HG03469 (cell line): ENCODE measurements at regions not wholly inside any gene's neighbourhood (a gene's known extent, or its start where the extent isn't known, plus 50 kb on each side); places are given as distances from the start of the nearest gene placed in this dataset.

Source experiments
- ATAC-seq: cut with Tn5 transposase; IDR thresholded peaks from one replicate; pipeline ENCODE4 v1.9.1; 2021; ENCODE audit warnings: mild to moderate bottlenecking, moderate library complexity, moderate number of reproducible peaks; ENCODE audit not compliant: unreplicated experiment

DNA sequence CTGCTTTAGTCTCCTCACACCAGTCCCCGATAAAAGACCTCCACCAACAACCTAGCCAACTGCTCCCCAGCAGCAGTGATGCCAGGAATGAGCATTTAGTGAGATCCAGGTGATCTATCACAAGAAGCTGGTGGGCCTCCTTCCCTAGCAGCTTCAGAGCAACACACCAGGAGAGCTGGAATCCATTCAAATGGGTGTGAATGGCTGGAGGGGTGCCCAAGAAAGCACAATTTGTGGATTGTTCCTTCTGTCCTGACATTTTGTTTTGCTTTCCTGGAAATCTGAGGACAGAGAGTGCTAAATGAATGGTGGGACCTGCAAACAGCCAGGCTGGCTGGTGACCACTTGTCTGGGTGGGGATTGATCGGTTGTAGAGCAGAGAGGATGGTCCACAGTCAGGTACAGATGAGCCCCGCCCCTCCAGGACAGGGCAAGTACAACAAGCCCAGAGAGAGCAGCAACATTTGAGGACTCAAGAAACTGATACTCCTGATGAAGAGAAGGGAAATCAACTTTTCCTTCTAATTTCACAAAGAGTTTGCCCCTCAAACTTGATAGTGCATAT lies 316.8 kb downstream of the VPS13C start:
- no peak for ATAC-seq

DNA sequence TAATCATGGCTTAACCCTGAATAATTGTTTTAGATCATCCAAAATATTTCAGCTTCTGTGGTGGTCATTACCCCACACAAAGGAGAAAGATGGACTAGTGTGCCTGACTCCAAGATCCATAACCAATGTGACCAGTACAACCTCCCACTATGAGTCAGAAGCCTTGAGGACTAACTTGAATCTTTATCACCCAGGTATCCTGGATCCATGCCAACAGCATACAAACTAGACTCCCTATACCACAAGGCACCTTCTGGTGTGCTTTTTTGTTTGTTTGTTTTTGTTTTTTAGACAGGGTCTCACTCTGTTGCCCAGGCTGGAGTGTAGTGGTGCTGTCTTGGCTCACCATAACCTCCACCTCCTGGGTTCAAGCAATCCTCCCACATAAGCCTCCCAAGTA lies 317.7 kb downstream of the VPS13C start:
- ATAC-seq: no peak

DNA sequence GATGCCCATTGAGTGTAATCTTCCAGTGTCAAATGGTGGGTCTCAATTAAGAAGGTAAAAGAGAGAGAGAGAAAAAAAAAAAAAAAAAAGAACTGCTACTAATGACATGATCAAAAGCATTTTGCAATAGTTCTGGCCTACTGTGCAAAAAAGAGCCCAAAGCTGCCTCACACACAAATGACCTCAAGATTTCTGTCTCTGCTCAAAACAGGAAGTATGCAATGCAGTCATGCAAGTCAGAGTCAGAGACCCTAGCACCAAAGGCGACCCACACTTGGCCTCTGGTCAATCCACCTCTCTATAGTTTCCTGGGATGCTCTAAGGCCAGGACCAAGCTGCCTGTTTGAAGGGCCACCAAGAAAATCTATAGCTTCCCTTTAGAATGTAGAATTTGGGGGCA lies 323.5 kb downstream of the VPS13C start:
- no peak for ATAC-seq

DNA sequence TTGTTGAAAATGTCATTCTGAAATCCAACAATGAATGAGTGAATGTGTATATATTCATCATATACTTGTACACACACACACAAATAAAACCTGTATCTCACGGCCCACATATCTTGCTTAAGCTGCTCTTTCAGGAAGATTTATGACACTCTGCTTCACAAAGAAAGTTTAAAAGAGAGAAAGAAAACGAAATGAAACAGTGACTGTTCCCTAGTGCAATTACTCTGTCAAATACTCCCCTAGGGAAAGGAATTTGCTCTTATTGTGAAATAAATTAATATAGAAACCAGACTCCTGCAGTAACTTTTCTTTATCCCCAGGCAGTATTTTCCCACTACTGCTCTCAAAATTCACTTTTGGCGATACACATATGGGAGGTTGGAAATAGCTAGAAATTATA lies 329.1 kb downstream of the VPS13C start:
- no peak for ATAC-seq

DNA sequence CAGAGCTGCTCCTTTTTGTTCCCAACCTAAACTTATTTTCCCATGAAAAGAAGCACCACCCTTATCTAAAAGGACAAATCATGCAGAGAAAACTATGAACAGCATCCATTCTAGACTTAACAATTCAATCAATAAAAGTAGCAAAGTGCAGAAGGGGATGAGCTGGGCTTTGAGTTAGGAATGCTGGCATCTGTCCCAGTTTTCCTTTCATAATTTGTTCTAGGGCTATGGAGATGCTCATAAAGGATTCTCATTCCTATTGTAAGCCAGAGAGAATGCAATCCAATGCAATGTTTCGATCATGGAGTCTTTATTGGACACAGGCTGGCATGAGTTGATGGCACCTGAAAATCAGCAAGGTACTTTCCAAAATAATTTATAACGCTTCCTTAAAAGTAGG lies 330.6 kb downstream of the VPS13C start:
- no peak for ATAC-seq

DNA sequence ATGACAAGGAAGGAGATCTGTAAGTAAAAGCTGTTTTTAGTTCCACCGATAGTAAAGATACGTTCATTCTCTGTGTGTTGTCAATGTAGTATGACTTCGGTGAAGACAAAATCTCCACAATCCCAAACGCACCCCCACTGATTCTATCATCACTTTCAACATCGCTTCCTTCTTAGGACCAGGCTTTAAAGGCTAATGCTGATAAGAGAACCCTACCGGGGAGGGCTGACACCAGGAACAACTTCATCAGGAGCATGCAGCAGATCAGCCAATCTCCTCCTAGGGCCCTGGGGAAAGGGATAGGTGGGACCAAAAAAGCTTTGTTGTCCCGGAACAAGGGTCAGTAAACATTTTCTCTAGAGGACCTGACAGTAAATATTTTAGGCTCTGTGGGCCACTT lies 334.1 kb downstream of the VPS13C start:
- no peak for ATAC-seq

DNA sequence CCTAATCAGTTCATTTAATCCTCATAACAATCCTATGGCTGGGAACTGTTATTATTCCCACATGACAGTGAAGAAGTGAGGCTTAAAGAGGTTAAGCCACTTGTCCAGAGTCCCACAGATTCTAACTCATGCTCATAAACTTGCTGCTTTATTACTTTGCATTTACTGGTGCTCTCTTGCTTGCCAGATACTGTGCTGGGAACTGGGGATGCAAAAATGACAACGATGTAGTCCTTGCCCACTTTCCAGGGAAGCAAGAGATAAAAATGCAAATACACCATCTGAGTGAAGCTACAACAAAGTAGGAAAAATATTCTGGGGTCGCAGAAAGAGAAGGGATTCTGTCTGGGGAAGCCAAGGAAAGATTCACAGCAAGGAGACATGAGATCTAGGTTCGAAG lies 335.0 kb downstream of the VPS13C start:
- ATAC-seq: no peak

DNA sequence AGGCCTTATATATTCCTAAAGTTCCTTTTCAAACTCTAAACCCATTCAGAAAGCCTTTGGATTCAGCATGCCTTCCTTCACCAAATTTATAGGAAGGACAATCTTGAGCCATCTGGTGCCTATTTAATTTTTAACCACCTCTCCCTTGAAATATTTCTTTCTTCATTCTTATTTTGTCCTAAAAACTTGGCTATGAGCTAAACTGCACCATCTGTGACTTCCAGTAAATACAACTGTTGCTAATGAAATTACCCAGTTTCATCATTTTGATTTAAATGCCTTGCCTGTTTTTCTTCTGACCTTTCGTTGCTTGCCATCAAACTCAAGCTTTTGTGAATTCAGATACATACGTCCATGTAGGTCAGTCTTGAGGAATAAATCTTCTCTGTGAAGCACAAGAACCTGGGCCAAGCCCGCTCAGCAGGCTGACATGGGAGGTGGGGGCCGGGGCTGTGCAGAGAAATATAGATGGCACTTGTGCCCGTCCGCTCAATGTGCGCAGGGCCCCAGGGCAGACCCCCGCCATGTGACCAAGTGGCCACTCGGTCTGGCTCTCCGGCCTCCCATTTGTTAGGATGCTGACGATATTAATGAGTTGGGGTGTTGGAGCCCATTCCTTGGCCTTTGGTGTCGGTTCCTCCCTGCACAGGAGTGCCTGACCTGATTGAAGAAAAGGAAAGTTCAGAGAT lies 335.9 kb downstream of the VPS13C start:
- no peak for ATAC-seq

DNA sequence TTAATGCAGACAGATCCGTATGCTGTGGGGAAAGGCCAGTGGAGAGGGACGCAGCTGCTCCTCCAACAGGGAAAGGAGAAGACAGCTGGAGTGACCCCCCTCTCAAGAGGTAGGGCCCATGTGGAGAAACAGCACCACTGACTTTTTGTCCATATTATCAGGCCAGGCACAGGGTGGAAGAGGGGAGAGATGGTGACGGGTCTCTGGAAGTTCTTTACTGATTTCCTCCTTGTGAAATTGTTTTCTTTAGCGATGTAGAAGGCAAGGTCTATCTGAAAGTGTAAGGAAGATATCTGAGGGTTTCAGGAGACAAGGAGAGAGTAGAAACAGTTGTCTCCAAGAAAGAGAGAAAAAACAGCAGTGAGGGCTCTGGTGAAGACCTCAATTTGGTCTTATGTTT lies 338.8 kb downstream of the VPS13C start:
- ATAC-seq: no peak

DNA sequence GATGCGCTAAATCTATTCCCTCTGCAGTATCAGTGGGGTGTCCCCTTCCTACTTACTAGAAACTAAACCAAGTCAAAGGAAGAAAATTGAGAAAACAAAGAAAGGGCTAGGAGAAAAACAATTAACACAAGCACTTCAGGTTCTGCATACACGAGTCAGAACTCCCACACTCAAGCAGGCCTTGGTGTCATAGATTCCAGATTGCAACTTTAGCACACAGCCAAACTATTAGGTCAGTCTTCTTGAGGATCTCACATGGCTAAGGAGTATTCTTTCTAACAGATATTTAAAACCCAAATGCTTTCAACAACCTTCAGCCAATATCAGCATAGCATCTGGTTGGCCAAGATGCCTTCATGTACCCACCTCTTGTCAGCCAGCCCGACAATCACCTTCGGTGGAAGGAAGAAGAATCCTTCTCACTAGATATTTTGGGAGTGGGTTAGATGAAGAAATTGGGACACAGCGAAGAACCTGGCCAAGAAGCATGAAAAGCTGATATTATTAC lies 340.0 kb downstream of the VPS13C start:
- ATAC-seq: no peak

DNA sequence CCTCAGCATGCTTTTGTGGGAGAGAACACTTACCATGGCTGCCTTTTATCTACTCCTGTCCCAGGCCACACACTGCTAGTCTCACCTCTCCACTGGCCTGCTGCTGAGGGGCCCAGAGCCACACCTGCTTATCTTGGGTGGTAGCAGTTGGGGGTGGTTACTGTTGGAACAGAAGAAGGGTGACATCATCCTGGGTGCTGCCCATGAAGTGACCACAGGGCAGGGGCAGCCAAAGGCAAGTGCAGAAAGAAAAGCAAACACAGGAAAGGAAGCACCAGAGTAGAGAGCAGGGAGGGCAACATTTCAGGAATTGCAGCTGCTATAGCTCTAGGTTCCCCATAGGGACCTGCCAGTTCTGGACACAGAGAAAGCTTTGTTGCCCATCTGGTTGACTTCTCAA lies 345.2 kb downstream of the VPS13C start:
- ATAC-seq: no peak

DNA sequence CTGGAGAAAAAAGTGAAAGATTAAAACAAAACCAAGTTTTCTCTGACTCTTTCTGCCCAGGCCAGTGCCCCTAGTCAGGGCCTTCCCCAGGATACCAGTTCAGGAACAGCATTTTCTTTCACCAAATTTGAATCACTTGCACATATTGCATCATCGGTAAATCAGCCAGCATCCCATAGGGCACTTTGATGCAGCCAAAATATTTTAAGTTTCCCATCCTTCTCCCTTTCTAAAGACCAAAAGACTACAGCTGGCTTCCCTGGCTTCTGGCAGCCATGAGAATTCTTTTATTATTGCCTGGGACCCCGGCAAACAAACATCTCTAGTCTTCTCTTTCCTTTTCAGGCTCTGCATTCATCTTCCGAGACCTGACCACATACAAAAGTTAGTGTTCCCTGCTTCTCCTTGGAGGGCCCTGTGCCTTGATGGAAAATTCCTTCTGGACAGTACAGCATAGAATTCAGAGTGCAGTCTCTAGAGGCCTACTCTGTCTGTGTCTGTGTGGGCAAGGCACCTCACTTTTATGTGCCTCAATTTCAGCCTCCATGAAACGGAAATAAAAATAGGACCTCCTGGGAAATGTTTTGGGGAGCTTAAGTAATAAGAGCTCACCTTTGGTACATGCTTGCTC lies 348.0 kb downstream of the VPS13C start:
- no peak for ATAC-seq

DNA sequence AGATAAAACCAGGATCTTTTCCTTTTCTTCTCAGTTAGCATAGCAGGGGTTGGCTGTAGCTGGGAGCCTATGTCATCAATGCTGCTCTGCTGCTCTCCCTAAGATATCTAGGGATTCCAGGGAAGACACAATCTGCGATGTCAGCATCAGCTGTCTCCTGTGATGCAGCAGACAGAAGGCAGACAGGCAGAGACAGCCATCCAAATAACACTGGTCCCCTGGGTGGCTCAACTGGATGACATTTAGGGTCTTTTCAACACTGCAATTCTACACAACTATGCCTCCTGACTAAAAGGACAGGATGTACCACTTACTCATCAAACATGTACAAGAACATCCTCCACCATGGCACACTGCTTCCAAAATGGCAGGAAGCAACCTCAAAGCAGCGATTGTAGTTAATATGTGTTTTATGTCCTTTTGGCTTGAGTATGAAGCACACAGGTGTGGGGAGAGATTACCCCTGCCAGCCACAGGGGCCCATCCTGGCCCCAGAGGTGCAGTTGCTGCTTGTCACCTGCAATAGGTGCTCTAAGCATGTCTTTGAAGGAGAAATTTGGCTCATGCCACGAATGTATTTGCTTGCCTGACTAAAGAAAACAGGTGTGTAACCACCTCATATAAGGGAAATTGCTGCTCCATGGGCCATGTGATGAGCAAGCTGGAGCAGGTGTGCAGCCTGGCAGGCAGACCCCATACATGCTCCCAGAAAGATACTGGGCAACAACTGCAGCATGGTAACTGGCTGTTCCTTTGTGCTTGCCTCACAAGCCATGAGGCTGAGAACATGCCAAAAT lies 357.8 kb downstream of the VPS13C start:
- no peak for ATAC-seq

DNA sequence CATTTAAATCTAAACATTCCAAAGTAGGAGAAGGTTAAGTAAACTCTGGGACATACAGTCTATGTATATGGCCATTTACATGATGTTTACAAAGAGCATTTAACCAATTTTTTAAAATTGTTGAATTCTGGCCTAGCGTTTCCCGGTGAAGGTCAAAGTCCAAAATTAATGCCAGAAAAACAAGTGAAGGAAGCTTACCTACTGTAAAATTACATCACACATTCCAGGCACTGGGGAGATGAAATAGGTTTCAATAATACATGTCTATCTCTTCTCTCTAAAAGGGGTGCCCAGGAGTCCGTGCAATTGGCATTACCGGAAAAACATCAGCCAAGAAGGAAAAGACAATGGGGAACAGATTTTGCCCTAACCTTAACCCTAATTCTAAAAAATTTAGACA lies 358.8 kb downstream of the VPS13C start:
- ATAC-seq: no peak

DNA sequence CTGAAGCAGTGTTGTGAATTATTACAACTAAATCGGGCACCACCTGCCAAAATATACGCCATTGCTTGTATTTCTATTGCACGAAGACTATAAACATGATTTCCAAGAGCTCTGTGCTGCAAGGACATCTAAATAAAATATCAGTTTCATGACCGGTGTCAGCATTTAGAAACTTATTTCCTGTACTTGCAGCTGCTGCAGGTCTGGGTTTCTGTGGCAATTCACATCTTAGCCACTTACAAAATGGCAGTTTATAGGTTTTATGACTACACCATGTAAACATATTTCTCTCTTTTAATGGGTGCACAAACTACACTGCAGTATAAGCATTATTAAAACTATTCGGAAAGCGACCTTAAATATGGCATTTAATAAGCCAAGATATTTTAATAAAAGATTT lies 359.4 kb downstream of the VPS13C start:
- ATAC-seq: no peak

DNA sequence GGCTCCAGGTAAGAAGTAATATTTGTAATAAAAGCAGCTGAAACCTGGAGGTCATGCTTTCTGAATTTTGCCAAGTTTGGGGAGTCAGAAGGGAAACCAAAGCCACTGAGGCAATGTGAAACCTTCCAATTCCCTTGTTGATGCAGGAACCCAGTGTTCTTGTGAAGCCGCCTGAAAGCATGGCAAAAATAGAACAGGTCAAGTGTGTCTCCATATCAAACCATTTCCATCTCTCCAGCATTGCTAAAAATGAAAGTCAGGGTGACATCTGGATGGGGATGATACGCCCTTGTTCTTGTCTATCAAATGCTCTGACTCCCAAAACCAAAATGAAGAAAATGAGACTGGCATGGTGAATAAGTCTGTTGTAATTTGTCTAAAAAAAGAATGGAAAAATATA lies 362.5 kb downstream of the VPS13C start:
- no peak for ATAC-seq

DNA sequence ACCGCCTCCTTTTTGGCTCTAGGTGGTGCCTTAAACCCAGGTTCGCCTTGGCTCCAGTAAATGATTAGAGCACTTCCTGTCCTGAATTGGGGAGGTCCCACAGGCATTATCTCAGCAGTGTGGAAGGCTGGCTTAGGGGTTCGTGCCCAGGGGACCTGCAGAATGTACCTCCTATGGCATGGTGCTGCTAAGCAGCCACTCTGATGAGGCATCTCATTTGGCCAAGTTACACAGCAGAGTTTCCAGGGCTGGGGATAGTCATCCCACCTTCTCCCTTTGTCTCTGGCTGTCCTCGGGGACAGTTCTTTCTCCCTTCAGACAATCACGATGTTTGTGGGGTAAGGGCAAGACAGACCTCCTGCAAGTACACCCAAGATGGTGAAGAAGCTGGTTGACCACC lies 371.2 kb downstream of the VPS13C start:
- ATAC-seq: no peak

DNA sequence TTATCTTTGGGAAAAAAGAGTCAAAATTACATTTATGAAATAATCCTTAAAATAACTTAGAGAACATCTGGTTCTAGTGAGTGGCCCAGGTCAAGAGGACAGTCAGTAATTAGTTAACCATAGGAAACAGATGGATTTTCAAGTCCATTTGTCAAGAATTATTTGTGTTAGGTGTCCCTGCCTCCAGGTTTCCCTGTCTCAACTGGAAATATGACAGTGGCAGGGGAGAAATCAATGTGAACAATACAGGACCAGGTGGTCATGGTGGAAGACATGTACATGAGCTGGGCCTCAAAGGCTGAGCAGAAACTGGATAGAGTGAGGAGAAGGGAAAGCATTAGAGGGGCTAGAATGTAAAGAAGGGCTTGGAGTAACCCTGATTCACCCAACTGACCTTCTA lies 372.6 kb downstream of the VPS13C start:
- ATAC-seq: no peak

DNA sequence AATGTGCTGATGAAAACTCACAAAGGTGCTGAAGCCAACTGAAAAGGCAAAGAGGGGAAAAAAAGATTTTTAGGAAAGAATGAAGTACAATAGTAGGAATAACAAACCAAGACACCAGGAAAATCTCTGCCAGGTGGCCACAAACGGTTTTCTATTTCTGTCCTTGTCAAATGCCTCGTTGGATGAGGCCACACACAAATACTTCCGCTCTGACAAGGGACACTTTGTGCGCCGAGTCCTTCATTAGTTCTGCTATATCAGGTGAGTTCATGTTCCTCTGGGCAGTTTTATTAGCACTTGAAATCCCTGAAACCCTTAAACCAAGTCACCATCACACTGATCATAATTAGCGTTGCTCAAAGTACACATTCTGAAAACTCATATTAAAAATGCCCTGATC lies 373.1 kb downstream of the VPS13C start:
- no peak for ATAC-seq

DNA sequence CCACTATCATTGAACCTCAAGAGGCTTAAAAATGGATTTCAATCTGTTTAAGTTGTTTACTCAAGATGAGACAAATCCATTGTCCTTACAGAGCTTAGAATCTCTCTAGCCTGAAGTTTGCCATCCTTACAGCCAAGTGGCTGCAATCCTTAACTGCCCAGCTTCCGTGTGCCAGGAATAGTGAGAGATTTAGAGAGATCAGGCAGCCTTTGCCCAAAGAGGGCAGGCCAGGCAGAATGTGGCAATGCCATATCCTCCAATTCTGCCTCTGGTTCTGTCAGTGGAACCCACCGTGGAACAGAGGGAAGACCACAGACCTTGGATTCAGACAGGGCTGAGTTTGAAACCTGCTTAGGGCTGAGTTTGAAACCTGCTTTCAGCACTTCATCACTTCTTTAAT lies 374.3 kb downstream of the VPS13C start:
- ATAC-seq: no peak

DNA sequence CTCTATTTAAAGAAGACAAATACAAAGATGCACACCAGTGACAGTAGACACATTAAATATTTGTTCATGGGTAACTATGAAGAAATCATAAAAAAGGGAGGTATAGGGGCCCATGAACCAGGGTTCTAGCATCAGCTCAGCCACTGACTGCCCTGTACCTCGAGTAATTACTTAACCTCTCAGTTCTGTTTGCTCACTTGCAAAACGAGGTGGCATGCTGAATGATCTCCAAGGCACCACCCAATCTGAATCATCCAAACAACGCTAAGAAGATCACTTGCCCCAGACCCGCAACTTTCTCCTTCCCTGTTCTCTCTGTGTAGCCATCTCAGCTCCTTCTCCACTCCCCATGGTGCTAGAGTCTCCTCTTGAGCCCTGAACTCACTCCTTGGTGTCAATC lies 374.7 kb downstream of the VPS13C start:
- ATAC-seq: no peak
